Keratinocyte (primary cell): ENCODE measurements at regions not wholly inside any gene's neighbourhood (a gene's known extent, or its start where the extent isn't known, plus 50 kb on each side); places are given as distances from the start of the nearest gene placed in this dataset.
"Not testable (repeated sequence)": the region's sequence is repeated elsewhere in the genome, so short reads cannot be mapped to it uniquely, and the experiment has no call there.

ENCODE experiments used
- DNase-seq: peaks from one replicate; pipeline ENCODE4 v3.0.0-alpha.2; 2011; ENCODE audit warnings: low read depth, missing footprints, low spot score
- FAIRE-seq: peaks from 2 replicates; lab custom pipeline; 2011; peaks lifted over from hg19 to GRCh38; lab: Jason Lieb, UNC
- H2AFZ ChIP-seq: 2 replicates; pipeline ENCODE4 v1.6.0; 2012; ENCODE audit warnings: low read length, control low read depth, inconsistent platforms; ENCODE audit not compliant: control insufficient read depth
- H3K27ac ChIP-seq: 2 replicates; pipeline ENCODE4 v1.5.1; 2011; ENCODE audit warnings: low read length; ENCODE audit not compliant: control insufficient read depth, insufficient read depth
- H3K27me3 ChIP-seq: 3 replicates; pipeline ENCODE4 v1.6.0; 2011; ENCODE audit warnings: low read length; ENCODE audit not compliant: control insufficient read depth, insufficient read depth; ENCODE audit errors: extremely low read depth
- H3K36me3 ChIP-seq, 2 experiments: 2 replicates in 1 of 2; 3 replicates in 1 of 2; pipeline ENCODE4 v1.5.1; 2011; ENCODE audit warnings: low read length in 2 of 2, mild to moderate bottlenecking in 1 of 2; ENCODE audit not compliant: control insufficient read depth in 2 of 2, insufficient read depth in 2 of 2; ENCODE audit errors: extremely low read depth in 1 of 2
- H3K4me1 ChIP-seq: 3 replicates; pipeline ENCODE4 v1.5.1; 2011; ENCODE audit warnings: low read length; ENCODE audit not compliant: control insufficient read depth, insufficient read depth; ENCODE audit errors: extremely low read depth
- H3K4me2 ChIP-seq: 3 replicates; pipeline ENCODE4 v1.6.0; 2011; ENCODE audit warnings: low read depth, low read length; ENCODE audit not compliant: control insufficient read depth, insufficient read depth; ENCODE audit errors: extremely low read depth
- H3K4me3 ChIP-seq, 3 experiments: fragments of 200-600 bp in 1 of 3; sonication (generic) in 1 of 3; 2 replicates in 2 of 3; 3 replicates in 1 of 3; pipeline ENCODE4 v1.5.1; 2011 to 2016; ENCODE audit warnings: low read length in 3 of 3, mild to moderate bottlenecking in 3 of 3, control low read depth in 2 of 3, inconsistent platforms in 1 of 3, low read depth in 1 of 3, mixed read lengths in 1 of 3, mixed run types in 1 of 3, moderate library complexity in 1 of 3; ENCODE audit not compliant: control insufficient read depth in 2 of 3, insufficient read depth in 2 of 3; ENCODE audit errors: extremely low read depth in 1 of 3
- H3K79me2 ChIP-seq: 2 replicates; pipeline ENCODE4 v1.6.0; 2012; ENCODE audit warnings: low read length; ENCODE audit not compliant: control insufficient read depth, insufficient read depth
- H3K9ac ChIP-seq: 3 replicates; pipeline ENCODE4 v1.6.0; 2011; ENCODE audit warnings: low read length; ENCODE audit not compliant: control insufficient read depth, insufficient read depth; ENCODE audit errors: extremely low read depth
- H3K9me1 ChIP-seq: 3 replicates; pipeline ENCODE4 v1.6.0; 2011; ENCODE audit warnings: low read length; ENCODE audit not compliant: control insufficient read depth, insufficient read depth; ENCODE audit errors: extremely low read depth
- H3K9me3 ChIP-seq: 2 replicates; pipeline ENCODE4 v1.5.1; 2012; ENCODE audit warnings: low read depth, low read length; ENCODE audit not compliant: control insufficient read depth
- H4K20me1 ChIP-seq: 3 replicates; pipeline ENCODE4 v1.6.0; 2011; ENCODE audit warnings: low read length; ENCODE audit not compliant: control insufficient read depth, insufficient read depth; ENCODE audit errors: extremely low read depth
- EZH2 ChIP-seq: IDR thresholded peaks from one replicate; pipeline ENCODE4 v1.6.1; 2012; ENCODE audit warnings: inconsistent platforms, mild to moderate bottlenecking, low read length, moderate library complexity
- dilution Hi-C: fragments of 300-500 bp; cut with MboI; formaldehyde crosslinking; loops from one replicate; pipeline ENCODE4 v1.7.0; 2020; ENCODE audit warnings: low sequenced_read_pairs; ENCODE audit not compliant: extremely low pct_ligation_motif_present
- TF ChIP-seq, protein P1 (sequence below), 3 experiments: IDR thresholded peaks in 1 of 3; conservative IDR thresholded peaks in 1 of 3; optimal IDR thresholded peaks in 1 of 3; 2 replicates in 2 of 3; 3 replicates in 1 of 3; pipeline versions ENCODE3 to v1.5.1; 2011; ENCODE audit warnings: low read length in 3 of 3, mild to moderate bottlenecking in 3 of 3, moderate library complexity in 2 of 3, control low read depth in 1 of 3, inconsistent platforms in 1 of 3; ENCODE audit not compliant: insufficient read depth in 2 of 3; ENCODE audit errors: extremely low read depth in 1 of 3

DNA sequence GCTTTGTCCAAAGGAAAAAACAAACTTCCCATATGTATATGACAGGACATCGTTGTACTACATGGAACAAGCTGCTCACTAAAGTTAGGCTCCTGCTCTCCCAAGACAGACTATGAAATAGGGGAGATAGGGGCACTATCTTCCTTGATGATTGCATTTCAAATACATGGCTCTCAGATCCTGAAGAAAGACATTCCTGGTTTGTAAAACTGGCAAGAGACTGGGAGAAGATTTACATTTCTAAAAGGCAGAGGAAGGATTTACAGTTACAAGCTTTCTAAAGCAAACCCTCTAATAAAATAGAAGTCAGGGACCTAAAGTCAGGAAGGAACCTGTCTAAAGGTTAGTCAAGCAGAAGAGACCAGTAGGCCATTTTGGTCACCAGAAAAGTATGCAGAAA is 103.7 kb downstream of the SLC17A6 start:
- DNase-seq (no peak), FAIRE-seq (no peak)
- H3K4me1 ChIP-seq = no peaks in the 10 kb centered on the region
- H3K9ac ChIP-seq = no peak overlapping the region
- TF ChIP-seq EZH2 = no peak
- TF ChIP-seq, protein P1, sequence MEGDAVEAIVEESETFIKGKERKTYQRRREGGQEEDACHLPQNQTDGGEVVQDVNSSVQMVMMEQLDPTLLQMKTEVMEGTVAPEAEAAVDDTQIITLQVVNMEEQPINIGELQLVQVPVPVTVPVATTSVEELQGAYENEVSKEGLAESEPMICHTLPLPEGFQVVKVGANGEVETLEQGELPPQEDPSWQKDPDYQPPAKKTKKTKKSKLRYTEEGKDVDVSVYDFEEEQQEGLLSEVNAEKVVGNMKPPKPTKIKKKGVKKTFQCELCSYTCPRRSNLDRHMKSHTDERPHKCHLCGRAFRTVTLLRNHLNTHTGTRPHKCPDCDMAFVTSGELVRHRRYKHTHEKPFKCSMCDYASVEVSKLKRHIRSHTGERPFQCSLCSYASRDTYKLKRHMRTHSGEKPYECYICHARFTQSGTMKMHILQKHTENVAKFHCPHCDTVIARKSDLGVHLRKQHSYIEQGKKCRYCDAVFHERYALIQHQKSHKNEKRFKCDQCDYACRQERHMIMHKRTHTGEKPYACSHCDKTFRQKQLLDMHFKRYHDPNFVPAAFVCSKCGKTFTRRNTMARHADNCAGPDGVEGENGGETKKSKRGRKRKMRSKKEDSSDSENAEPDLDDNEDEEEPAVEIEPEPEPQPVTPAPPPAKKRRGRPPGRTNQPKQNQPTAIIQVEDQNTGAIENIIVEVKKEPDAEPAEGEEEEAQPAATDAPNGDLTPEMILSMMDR (optimal IDR thresholded peaks at IDR 0.05 in 1 of 3, IDR thresholded peaks at IDR 0.05 in 1 of 3, conservative IDR thresholded peaks at IDR 0.05 in 1 of 3; ENCODE audit: extremely low read depth in 1 of 3, insufficient read depth in 2 of 3, low read length in 3 of 3) = no peak
- no peaks in the 10 kb centered on the region for H3K9me1 ChIP-seq
- no peaks in the 10 kb centered on the region for H3K36me3 ChIP-seq
- no peaks in the 10 kb centered on the region for H4K20me1 ChIP-seq
- no peak overlapping the region for H3K4me2 ChIP-seq
- H3K27ac ChIP-seq = no peak overlapping the region
- no peaks in the 10 kb centered on the region for H3K79me2 ChIP-seq
- no peak overlapping the region for H3K4me3 ChIP-seq
- no peak overlapping the region for H2AFZ ChIP-seq
- H3K27me3 ChIP-seq = no peaks in the 10 kb centered on the region
- H3K9me3 ChIP-seq = no peaks in the 10 kb centered on the region
- dilution Hi-C loops = no loop called here

DNA sequence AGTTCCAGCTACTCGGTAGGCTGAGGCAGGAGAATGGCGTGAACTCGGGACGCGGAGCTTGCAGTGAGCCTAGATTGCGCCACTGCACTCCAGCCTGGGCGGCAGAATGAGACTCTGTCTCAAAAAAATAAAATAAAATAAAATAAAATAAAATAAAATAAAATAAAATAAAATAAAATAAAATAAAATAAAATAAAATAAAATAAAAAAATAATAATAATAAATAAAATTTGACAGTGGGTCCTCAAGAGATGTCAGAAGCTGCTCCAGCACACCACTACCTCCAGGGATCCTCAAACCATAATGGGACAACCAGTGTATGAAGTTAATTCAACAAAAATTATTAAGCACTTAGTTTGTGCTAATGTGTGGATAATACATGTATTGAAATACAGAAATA is 97.4 kb downstream of the SLC17A6 start:
- dilution Hi-C loops, H3K9ac ChIP-seq, H3K79me2 ChIP-seq, H3K9me1 ChIP-seq, H3K4me2 ChIP-seq, H3K27ac ChIP-seq, DNase-seq, FAIRE-seq, H3K36me3 ChIP-seq, H3K4me1 ChIP-seq, H2AFZ ChIP-seq, H3K4me3 ChIP-seq, H3K27me3 ChIP-seq, H4K20me1 ChIP-seq, H3K9me3 ChIP-seq: not testable (repeated sequence)

DNA sequence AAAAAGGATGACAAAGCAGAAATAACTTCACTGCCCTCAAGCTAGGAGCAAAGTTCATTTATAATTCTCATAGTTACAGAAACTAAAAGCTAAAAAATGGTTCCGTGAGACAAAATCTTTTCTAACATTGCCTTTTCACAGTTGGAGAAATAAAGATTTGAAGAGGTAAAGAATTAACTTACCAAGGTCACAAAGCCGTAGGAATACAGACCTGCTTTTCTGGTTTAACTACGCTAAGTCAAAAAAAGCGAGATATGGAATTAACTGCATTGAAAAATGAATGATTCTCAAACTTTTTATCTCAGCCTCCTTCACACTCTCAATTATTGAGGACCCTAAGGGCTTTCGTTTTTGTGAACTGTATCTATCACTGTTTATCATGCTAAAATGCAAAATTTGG is 95.3 kb downstream of the SLC17A6 start:
- no peaks in the 10 kb centered on the region for H3K36me3 ChIP-seq
- H3K9me3 ChIP-seq = no peaks in the 10 kb centered on the region
- H3K79me2 ChIP-seq = no peaks in the 10 kb centered on the region
- no peaks in the 10 kb centered on the region for H4K20me1 ChIP-seq
- H2AFZ ChIP-seq = no peak overlapping the region
- no peak for DNase-seq
- H3K4me2 ChIP-seq = peak overlapping the region; percentile 81
- H3K4me3 ChIP-seq = no peak overlapping the region
- H3K9ac ChIP-seq = no peak overlapping the region
- no peak for FAIRE-seq
- no peaks in the 10 kb centered on the region for H3K9me1 ChIP-seq
- H3K27me3 ChIP-seq = no peaks in the 10 kb centered on the region
- no peak overlapping the region for H3K27ac ChIP-seq
- dilution Hi-C loops = no loop called here
- TF ChIP-seq, protein P1 (optimal IDR thresholded peaks at IDR 0.05 in 1 of 3, IDR thresholded peaks at IDR 0.05 in 1 of 3, conservative IDR thresholded peaks at IDR 0.05 in 1 of 3; ENCODE audit: extremely low read depth in 1 of 3, insufficient read depth in 2 of 3, low read length in 3 of 3) = no peak
- TF ChIP-seq EZH2 = no peak
- peaks cover 9% of the 10 kb centered on the region for H3K4me1 ChIP-seq
